Astrocyte (in vitro differentiated cells and primary cell): ENCODE measurements at regions not wholly inside any gene's neighbourhood (a gene's known extent, or its start where the extent isn't known, plus 50 kb on each side); places are given as distances from the start of the nearest gene placed in this dataset.
A peak's percentile ranks its signal among the peaks of the same experiment; 100 is the strongest.

Experiments
- DNase-seq: peaks from one replicate; pipeline ENCODE4 v3.0.0-alpha.2; 2010; ENCODE audit warnings: low read depth
- FAIRE-seq: peaks from 2 replicates; lab custom pipeline; 2011; peaks lifted over from hg19 to GRCh38; lab: Jason Lieb, UNC
- H2AFZ ChIP-seq: 2 replicates; pipeline ENCODE4 v1.6.0; 2012; ENCODE audit warnings: low read depth, low read length, inconsistent platforms
- H3K27ac ChIP-seq: 2 replicates; pipeline ENCODE4 v1.5.1; 2011; ENCODE audit warnings: low read depth, low read length, inconsistent platforms
- H3K27me3 ChIP-seq: 2 replicates; pipeline ENCODE4 v1.6.0; 2011; ENCODE audit warnings: low read length, inconsistent platforms; ENCODE audit not compliant: insufficient read depth
- H3K36me3 ChIP-seq: 2 replicates; pipeline ENCODE4 v1.5.1; 2011; ENCODE audit warnings: low read length, inconsistent platforms; ENCODE audit not compliant: insufficient read depth
- H3K4me1 ChIP-seq: 2 replicates; pipeline ENCODE4 v1.5.1; 2011; ENCODE audit warnings: low read length, inconsistent platforms; ENCODE audit not compliant: insufficient read depth
- H3K4me2 ChIP-seq: 2 replicates; pipeline ENCODE4 v1.6.0; 2012; ENCODE audit warnings: low read length, inconsistent platforms
- H3K4me3 ChIP-seq: 2 replicates; pipeline ENCODE4 v1.5.1; 2011; ENCODE audit warnings: low read depth, mild to moderate bottlenecking, low read length, inconsistent platforms; ENCODE audit not compliant: insufficient read depth
- H3K79me2 ChIP-seq: 2 replicates; pipeline ENCODE4 v1.6.0; 2012; ENCODE audit warnings: mild to moderate bottlenecking, low read length, inconsistent platforms; ENCODE audit not compliant: insufficient read depth
- H3K9ac ChIP-seq: 2 replicates; pipeline ENCODE4 v1.6.0; 2012; ENCODE audit warnings: mild to moderate bottlenecking, low read length, inconsistent platforms
- H3K9me3 ChIP-seq: 2 replicates; pipeline ENCODE4 v1.5.1; 2012; ENCODE audit warnings: low read depth, mild to moderate bottlenecking, low read length, inconsistent platforms; ENCODE audit not compliant: insufficient read depth
- H4K20me1 ChIP-seq: 2 replicates; pipeline ENCODE4 v1.6.0; 2012; ENCODE audit warnings: low read length, inconsistent platforms; ENCODE audit not compliant: insufficient read depth
- H3K27ac Mint-ChIP-seq: one replicate; pipeline ENCODE4 v1.8.0; 2021; ENCODE audit warnings: mild to moderate bottlenecking, mixed read lengths; ENCODE audit not compliant: unreplicated experiment
- H3K27me3 Mint-ChIP-seq: one replicate; pipeline ENCODE4 v1.8.0; 2021; ENCODE audit warnings: low read depth, mixed read lengths; ENCODE audit not compliant: unreplicated experiment
- H3K36me3 Mint-ChIP-seq: one replicate; pipeline ENCODE4 v1.8.0; 2021; ENCODE audit warnings: low read depth, mixed read lengths; ENCODE audit not compliant: unreplicated experiment
- H3K4me1 Mint-ChIP-seq: one replicate; pipeline ENCODE4 v1.8.0; 2021; ENCODE audit warnings: low read depth, mixed read lengths; ENCODE audit not compliant: unreplicated experiment
- H3K4me3 Mint-ChIP-seq: one replicate; pipeline ENCODE4 v1.8.0; 2021; ENCODE audit warnings: mild to moderate bottlenecking, moderate library complexity, mixed read lengths; ENCODE audit not compliant: unreplicated experiment
- H3K9me3 Mint-ChIP-seq: one replicate; pipeline ENCODE4 v1.8.0; 2021; ENCODE audit warnings: mild to moderate bottlenecking, mixed read lengths; ENCODE audit not compliant: unreplicated experiment
- CTCF ChIP-seq: IDR thresholded peaks from 2 replicates; pipeline ENCODE4 v1.5.1; 2011; ENCODE audit warnings: low read depth, mild to moderate bottlenecking, inconsistent platforms, low read length, moderate library complexity; ENCODE audit not compliant: insufficient read depth
- EZH2 ChIP-seq: IDR thresholded peaks from 2 replicates; pipeline ENCODE4 v1.6.1; 2012; ENCODE audit warnings: mild to moderate bottlenecking, low read length, inconsistent platforms; ENCODE audit not compliant: insufficient read depth

GRCh38 chr3:81394651-81395524 lies 366.6 kb downstream of the GBE1 start:
- Mint-ChIP-seq H3K4me3 (no peak overlapping the region), H3K27ac (no peak overlapping the region), H3K27me3 (no peaks in the 10 kb centered on the region), H3K4me1 (no peaks in the 10 kb centered on the region), H3K36me3 (no peaks in the 10 kb centered on the region), H3K9me3 (no peaks in the 10 kb centered on the region)
- no peak overlapping the region for H3K27ac ChIP-seq
- no peaks in the 10 kb centered on the region for H3K27me3 ChIP-seq
- TF ChIP-seq EZH2 = no peak
- no peak for TF ChIP-seq CTCF
- H3K9ac ChIP-seq = no peak overlapping the region
- no peak overlapping the region for H3K4me3 ChIP-seq
- H3K9me3 ChIP-seq = no peaks in the 10 kb centered on the region
- DNase-seq (no peak), FAIRE-seq (no peak)
- H3K4me1 ChIP-seq = no peaks in the 10 kb centered on the region
- no peak overlapping the region for H3K4me2 ChIP-seq
- H4K20me1 ChIP-seq = no peaks in the 10 kb centered on the region
- H3K36me3 ChIP-seq = no peaks in the 10 kb centered on the region
- H2AFZ ChIP-seq = no peak overlapping the region
- no peaks in the 10 kb centered on the region for H3K79me2 ChIP-seq

DNA sequence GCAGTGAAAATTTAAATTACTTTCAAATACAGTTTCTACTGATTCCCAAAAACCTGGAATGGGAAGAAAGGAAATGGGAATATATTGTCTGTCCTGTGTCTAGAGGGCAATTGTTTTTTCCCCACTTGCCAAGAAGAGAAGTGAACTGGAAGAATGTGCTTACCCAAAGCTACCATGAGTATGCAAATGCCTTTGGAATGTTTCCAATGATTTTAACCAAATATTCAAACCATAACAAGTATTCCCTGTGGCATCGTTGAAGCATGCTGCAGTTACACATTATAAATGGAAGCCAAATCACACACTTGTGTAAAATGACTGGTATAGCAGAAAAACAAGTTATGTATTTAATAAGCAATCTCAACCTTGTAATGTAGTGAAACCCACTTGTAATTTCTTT lies 368.2 kb downstream of the GBE1 start:
- no peaks in the 10 kb centered on the region for H3K36me3 Mint-ChIP-seq
- no peak for FAIRE-seq
- Histone ChIP-seq H3K4me1 (no peaks in the 10 kb centered on the region), H3K4me2 (no peak overlapping the region), H2AFZ (no peak overlapping the region), H3K27me3 (no peaks in the 10 kb centered on the region), H3K4me3 (no peak overlapping the region), H3K27ac (no peak overlapping the region), H3K9me3 (no peaks in the 10 kb centered on the region), H3K9ac (no peak overlapping the region), H3K36me3 (no peaks in the 10 kb centered on the region), H4K20me1 (no peaks in the 10 kb centered on the region), H3K79me2 (no peaks in the 10 kb centered on the region)
- H3K9me3 Mint-ChIP-seq = no peaks in the 10 kb centered on the region
- H3K4me1 Mint-ChIP-seq = no peaks in the 10 kb centered on the region
- H3K27me3 Mint-ChIP-seq = no peaks in the 10 kb centered on the region
- no peak overlapping the region for H3K27ac Mint-ChIP-seq
- peak; percentile 16 for DNase-seq
- no peak overlapping the region for H3K4me3 Mint-ChIP-seq
- TF ChIP-seq CTCF = no peak
- no peak for TF ChIP-seq EZH2

GRCh38 chr3:81390796-81391195 lies 370.6 kb downstream of the GBE1 start:
- no peak overlapping the region for H3K4me3 Mint-ChIP-seq
- Histone ChIP-seq H3K27ac (no peak overlapping the region), H4K20me1 (no peaks in the 10 kb centered on the region), H3K9me3 (no peaks in the 10 kb centered on the region), H3K36me3 (no peaks in the 10 kb centered on the region), H3K9ac (no peak overlapping the region), H3K79me2 (no peaks in the 10 kb centered on the region), H3K27me3 (no peaks in the 10 kb centered on the region), H3K4me1 (no peaks in the 10 kb centered on the region), H2AFZ (no peak overlapping the region), H3K4me3 (no peak overlapping the region), H3K4me2 (no peak overlapping the region)
- no peaks in the 10 kb centered on the region for H3K4me1 Mint-ChIP-seq
- H3K27ac Mint-ChIP-seq = no peak overlapping the region
- no peak for TF ChIP-seq CTCF
- TF ChIP-seq EZH2 = no peak
- H3K9me3 Mint-ChIP-seq = no peaks in the 10 kb centered on the region
- H3K36me3 Mint-ChIP-seq = no peaks in the 10 kb centered on the region
- no peaks in the 10 kb centered on the region for H3K27me3 Mint-ChIP-seq
- no peak for DNase-seq
- FAIRE-seq = no peak
